ENCODE measurements at regions not wholly inside any gene's neighbourhood (a gene's known extent, or its start where the extent isn't known, plus 50 kb on each side); places are given as distances from the start of the nearest gene placed in this dataset.

DNA sequence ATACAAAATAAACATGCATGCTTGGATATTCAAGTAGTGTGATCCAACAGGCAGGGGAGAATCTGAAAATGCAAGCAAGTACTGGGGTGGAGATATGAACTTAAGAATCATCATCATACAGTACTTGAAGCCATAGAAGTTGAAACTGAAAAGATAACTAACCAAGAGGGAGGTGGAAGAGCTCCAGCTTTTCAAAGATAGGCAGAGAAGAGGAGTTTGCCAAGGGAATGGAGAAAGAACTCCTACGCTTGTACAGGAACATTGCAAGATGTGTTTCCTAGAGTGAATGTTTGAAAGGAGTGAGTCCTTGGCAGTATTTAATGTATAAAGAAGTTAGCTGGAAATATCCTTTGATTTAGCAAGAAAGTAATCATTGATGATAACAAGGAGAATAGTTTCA lies 106.2 kb upstream of the FRMPD4 start:
- TF ChIP-seq ZFX (IDR thresholded peaks at IDR 0.05; ENCODE audit: borderline replicate concordance) (no peak), CTCF (IDR thresholded peaks at IDR 0.05) (no peak)
- no peak overlapping the region for H3K27ac ChIP-seq

GRCh38 chrX:12034741-12035140 lies 103.5 kb upstream of the FRMPD4 start:
- no peak for TF ChIP-seq CTCF (IDR thresholded peaks at IDR 0.05)
- no peak for TF ChIP-seq ZFX (IDR thresholded peaks at IDR 0.05; ENCODE audit: borderline replicate concordance)
- H3K27ac ChIP-seq: no peak overlapping the region

- no peak for TF ChIP-seq CTCF (IDR thresholded peaks at IDR 0.05)
- TF ChIP-seq ZFX (IDR thresholded peaks at IDR 0.05; ENCODE audit: borderline replicate concordance): no peak
- H3K27ac ChIP-seq: no peak overlapping the region
These were observed 95.7 kb upstream of the FRMPD4 start for GRCh38 chrX:12042615-12043014.

DNA sequence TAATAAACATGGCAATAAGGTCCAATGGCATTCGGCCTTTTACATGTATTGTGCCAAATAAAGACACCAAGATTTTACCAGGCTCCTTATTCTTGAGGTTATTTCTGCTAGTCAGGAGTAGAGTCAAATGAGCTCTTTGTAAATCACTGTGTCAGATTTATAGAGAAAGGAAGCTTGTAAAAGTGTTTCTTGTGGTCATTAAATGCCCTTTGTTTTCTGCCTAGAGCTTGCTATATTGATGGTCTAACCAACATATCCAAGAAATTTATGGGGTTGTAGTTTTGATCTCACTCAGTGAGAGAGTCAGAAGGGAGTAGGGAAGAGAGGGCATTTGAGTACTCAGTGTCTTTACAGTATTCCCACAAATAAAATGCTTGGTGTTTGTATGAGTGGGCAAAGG lies 86.2 kb upstream of the FRMPD4 start:
- TF ChIP-seq ZFX (IDR thresholded peaks at IDR 0.05; ENCODE audit: borderline replicate concordance) (no peak), CTCF (IDR thresholded peaks at IDR 0.05) (no peak)
- no peak overlapping the region for H3K27ac ChIP-seq

DNA sequence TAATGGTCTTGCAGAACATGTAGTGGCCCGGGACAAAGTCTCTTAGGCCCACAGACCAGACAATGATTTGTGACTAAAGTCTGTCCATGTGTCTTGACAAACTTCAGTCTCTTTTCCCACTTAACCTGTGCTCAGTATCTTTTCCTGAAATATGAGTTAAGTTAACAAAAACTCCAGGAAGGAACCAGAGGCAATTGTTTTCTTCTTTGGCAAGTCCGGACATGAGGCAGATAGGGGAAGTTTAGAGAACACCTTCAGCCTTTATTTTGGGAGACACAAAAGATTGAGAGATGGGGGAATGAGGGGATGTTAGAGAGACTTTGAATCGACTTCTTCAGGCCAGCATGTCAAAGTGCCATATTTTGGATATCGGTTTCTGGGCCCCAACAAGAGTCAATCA lies 80.2 kb upstream of the FRMPD4 start:
- no peak overlapping the region for H3K27ac ChIP-seq
- TF ChIP-seq ZFX (IDR thresholded peaks at IDR 0.05; ENCODE audit: borderline replicate concordance): no peak
- TF ChIP-seq CTCF (IDR thresholded peaks at IDR 0.05): no peak

DNA sequence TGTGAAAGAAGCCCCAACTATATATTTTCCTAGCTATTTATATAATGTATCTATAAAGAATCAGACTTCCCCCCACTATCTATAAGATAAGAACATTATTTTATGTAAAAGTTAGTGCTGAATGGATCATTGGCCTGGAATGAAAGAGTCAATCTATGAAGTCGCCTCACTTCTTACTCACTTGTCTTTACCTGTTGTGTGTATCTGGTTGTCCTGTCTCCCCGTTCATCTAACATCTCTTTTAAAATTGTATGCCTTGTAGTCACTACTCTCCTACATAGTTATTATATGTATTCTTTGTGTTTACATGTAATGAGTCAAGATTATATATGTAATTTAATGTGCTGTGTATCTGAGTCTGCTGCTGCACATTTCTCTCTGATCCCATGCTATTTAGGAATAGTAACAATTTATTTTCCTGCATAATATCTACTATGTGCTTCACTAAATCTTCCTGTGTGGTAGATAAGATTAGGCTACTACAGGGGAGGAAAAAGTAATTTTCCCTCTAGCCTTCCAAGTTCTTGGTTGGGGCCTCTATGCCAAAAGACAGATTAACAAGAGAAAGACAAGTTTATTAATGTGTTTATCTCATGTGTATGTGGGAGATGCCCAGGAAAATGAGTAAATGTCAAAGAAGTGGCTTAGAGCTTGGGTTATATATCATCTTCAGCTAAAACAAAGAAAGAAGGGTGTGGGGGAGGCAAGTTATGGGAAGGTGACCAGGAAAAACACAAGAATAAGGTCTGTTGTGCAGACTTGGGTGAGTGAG lies 77.6 kb upstream of the FRMPD4 start:
- no peak for TF ChIP-seq ZFX (IDR thresholded peaks at IDR 0.05; ENCODE audit: borderline replicate concordance)
- TF ChIP-seq CTCF (IDR thresholded peaks at IDR 0.05): no peak
- H3K27ac ChIP-seq: no peak overlapping the region

DNA sequence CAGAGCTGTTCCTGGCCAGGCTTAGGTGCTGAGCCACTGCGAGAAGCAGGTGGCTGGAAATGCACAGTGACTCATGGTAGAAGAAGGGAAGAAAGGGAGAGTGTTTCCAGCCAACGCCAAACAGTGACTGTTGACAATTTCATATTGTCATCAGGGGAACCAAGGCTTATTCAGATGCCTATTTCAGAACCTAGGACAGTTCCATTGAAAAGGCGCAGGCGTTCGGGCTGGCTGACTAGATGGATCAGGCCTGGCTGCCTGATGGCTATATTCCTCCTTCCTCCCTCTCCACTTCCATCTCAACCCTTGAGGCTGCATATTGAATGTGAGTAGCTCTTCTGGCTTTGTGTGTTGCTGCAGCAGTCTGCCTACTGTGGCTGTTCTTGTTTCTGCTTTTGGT lies 73.0 kb upstream of the FRMPD4 start:
- no peak overlapping the region for H3K27ac ChIP-seq
- TF ChIP-seq ZFX (IDR thresholded peaks at IDR 0.05; ENCODE audit: borderline replicate concordance) (no peak), CTCF (IDR thresholded peaks at IDR 0.05) (no peak)
